ENCODE measurements at regions not wholly inside any gene's neighbourhood (a gene's known extent, or its start where the extent isn't known, plus 50 kb on each side); places are given as distances from the start of the nearest gene placed in this dataset.

DNA sequence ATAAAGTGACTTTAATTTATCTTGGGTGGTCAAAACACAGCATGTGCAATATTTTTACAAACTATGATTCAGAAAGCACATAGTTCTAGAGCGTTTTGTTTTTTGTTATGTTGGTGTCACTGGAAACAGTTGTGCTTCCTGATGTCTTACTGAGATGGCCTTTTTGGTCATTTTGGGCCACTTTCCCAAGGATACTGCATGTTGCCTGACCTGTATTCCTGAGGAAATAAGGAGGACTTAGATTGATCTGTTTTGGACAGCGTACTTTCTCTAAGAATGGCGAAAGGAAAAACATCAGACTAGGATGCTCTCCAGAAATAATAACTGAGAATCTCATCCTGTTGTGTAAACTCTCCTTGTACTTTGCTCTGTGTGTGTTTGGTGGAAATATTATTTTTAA, 451.2 kb downstream of the USP25 start:
- no peak for DNase-seq (ENCODE audit: low spot score)

- no peak for DNase-seq (ENCODE audit: low spot score)
These were observed 456.0 kb downstream of the USP25 start for GRCh38 chr21:16185766-16186165.

- DNase-seq (ENCODE audit: low spot score), result no peak
These were observed 457.0 kb downstream of the USP25 start for GRCh38 chr21:16186742-16187141.

GRCh38 chr21:16187603-16188301, 458.0 kb downstream of the USP25 start:
- no peak for DNase-seq (ENCODE audit: low spot score)

- DNase-seq (ENCODE audit: low spot score), result no peak
These were observed 463.1 kb downstream of the USP25 start for GRCh38 chr21:16192902-16193301.

DNA sequence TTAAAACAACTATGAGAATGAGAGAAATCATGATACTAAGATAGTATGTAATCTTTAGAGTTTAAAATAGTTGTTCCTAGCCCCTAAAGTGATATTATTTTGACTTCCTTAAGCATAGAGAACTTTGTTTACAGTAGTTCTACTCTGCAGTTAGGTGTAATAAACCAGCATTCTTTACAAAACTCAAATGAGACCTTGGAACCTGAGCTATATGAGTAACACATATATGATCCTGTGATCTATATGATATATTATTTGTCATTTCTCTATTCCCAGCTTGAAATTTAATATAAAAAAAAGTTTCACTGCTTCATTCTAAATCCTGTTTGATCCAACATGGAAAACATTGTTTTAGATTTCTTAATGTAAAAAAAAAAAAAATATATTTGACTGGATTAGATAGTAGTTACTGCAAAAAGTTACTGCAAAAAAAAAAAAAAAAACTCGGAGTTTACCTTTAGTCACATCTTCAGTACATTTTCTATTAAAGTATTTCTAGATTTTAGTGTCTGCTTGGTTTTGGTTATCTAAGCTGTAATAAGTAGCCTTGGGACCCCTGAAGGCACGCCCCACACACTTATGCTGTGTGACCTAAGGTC, 463.8 kb downstream of the USP25 start:
- no peak for DNase-seq (ENCODE audit: low spot score)

DNA sequence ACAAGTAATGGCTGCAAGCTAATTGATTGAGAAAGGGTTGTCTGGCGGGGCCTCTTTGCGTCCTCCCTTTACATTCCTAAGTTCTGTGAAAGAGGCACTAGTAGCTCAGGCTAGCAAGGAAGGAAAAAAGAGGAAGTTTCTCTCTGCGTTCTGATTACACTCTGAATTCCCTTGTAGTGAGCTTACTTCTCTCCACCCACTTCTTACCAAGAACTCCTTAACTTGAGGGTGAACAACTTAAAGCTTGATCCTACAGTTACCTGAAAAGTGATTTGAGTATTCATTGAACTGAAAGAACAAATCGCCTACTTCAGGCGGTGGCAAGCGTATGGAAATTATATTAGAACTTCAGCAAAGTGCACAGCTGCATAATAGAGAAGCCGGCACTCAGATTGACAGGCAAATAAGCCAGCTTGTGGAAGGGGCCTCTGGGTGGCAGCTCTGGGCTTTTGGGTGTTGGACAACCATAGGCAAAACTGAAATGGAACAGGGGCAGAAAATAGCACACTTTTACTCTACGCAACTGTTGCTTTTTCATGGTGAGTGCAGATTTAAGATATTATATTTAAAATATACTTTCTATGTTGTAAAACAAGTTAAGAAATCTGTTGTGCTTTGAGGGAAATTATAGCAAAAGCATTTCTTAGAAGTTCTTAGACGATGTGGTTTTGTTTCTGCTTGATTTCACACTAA, 464.5 kb downstream of the USP25 start:
- DNase-seq (ENCODE audit: low spot score), result no peak

DNA sequence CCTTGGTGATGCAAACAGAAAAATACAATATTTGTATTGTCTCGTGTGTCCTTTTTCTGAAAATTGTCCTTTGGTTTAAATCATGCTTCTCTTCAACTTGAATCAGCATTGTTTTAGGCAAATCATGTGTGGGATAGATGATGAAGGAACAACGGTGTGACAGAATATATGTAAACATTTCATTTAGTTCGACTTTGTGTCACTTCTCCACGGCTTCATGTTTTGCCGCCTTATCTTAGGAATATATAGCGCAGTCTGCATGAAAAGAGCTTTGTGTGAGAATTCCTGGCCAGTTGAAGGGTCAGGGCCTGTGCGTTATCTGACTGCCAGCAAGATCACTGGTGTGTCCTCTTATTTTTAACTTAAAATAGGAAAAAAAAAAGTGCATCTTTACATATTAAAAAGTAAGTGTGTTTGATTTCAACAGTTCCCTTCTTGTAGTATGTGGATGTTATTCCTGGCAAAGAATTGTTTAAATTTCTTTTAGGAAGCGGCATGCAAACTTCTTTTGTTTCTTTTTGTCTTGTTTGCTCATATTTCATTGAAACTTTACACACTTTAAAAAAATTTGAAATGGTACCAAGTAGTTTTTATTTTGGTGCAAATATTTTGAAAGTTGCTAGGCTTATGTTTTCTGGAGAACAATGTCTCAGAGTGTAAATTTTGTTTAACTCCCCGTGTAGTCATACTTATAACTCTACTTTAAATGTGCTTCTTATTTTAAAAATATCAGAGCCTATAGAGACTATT, 465.2 kb downstream of the USP25 start:
- no peak for DNase-seq (ENCODE audit: low spot score)

- DNase-seq (ENCODE audit: low spot score), result no peak
These were observed 465.7 kb downstream of the USP25 start for GRCh38 chr21:16195538-16195910.

- DNase-seq (ENCODE audit: low spot score), result no peak
These were observed 466.2 kb downstream of the USP25 start for GRCh38 chr21:16196001-16196400.

DNA sequence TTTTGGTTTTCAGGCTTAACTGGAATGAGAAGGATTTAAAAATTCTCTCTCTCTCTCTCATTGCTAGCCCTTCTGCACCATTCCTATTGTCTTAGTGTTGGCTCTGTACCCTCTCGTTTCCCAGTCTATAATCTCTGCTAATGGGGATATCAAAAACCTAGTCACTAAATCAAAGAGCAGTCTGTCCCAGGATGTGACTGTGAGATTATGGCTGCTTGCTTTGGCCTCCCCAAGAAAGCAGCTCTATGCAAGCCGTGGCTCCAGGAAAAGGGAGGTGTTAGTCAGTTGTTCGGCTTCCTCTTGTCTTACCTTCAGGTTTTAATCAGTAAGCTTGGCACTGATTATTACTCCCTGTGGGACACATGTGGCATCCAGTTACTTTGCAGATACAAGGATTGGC, 468.8 kb downstream of the USP25 start:
- DNase-seq (ENCODE audit: low spot score), result no peak

- DNase-seq (ENCODE audit: low spot score), result no peak
These were observed 469.8 kb downstream of the USP25 start for GRCh38 chr21:16199539-16199938.

- no peak for DNase-seq (ENCODE audit: low spot score)
These were observed 471.9 kb downstream of the USP25 start for GRCh38 chr21:16201718-16202117.

DNA sequence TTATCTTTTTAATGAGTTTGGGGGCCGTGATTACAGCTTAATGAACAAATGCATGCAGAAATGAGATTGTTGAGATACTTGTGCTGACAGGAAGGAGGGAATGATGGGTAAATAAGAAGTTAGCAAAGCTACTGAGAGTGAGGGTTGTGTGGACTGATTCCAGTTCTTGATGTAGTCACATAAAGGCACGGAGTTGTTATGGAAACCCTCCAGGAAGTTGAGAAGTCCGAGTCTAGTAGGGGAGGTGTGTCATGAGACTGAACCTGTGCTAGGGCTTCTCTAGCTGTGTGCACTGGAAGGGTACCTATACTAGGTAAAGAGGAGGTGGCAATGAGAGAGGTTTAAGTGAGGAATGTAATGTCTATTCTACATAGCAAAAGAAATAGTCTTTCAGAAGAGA, 475.7 kb downstream of the USP25 start:
- DNase-seq (ENCODE audit: low spot score), result no peak

DNA sequence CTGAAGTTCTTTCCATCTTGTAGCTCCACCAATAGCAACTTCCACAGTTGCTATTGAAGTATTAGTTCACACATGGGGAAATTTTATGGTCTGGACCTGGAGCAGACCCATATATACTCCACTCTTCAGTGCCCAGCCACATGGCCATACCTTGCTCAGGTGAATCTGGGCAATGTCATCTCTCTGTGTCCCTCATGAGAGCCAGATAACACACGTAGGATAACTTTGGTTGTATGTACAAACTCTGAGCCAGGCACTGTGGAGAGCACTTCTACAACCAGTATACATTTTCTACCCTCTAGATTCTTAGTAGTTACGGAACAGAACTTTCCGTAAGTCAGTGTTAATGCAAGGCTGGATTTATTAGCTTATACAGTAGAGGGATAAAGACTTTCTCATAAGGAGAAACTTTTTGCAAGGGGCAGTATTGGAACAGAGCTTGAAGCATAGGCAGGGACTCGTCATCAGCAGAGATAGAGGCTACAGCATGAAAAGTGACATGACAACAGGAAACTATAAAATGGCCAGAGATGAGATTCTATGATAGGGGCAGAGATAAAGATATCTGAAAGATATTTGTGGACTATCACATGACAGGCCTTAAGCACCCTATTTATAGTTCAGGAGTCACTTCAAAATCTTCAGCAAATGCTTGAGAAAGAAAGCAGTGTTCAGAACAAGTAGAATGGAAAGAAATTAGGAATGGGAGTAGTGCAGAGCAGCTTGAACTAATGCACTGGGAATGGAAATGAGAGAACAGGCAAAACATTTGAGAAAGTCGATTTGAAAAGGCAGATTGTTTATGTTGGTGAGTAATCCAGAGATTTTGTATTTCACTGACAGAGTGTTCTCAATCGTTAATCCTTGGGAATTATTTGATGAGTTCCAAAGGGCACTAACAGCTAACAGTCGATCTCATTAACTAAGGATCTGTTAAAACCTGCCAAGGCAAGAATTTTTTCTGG, 481.8 kb downstream of the USP25 start:
- no peak for DNase-seq (ENCODE audit: low spot score)

DNA sequence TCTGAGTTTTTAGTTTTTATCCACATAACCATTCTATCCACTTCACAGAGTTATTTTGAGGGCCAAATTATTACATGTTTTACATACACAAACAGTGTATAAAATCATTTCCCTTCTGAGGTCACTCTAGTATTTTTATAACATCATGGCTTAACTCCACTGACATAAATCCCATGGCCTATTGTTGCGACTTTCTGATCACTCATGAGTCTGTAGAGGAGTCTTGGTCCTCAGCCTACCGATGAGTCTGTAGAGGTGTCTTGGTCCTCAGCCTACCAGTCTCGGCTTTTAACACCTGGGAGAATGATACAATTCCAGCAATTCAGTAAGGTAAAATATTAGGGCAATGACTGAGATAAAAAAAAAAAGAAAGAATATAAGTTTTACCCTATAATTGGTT, 483.7 kb downstream of the USP25 start:
- no peak for DNase-seq (ENCODE audit: low spot score)

DNA sequence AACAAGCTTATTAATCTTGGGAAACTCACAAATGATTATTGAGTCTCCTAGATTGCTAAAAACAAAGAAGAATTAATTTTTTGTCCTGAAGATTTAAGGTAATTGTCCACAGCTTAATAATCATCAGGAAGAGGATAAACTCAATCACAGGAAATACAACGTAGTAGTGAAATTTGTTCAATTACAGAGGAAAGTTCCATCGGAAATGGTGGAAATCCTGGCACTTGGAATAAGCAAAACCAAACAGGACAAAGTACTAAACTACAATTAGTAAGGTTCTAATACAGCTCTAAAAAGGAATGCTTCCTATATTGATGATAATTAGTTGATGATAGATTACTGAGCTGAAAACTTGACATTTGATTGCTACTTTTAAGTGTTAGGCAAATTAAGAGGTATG, 485.4 kb downstream of the USP25 start:
- no peak for DNase-seq (ENCODE audit: low spot score)

GRCh38 chr21:16215663-16216183, 485.9 kb downstream of the USP25 start:
- no peak for DNase-seq (ENCODE audit: low spot score)

DNA sequence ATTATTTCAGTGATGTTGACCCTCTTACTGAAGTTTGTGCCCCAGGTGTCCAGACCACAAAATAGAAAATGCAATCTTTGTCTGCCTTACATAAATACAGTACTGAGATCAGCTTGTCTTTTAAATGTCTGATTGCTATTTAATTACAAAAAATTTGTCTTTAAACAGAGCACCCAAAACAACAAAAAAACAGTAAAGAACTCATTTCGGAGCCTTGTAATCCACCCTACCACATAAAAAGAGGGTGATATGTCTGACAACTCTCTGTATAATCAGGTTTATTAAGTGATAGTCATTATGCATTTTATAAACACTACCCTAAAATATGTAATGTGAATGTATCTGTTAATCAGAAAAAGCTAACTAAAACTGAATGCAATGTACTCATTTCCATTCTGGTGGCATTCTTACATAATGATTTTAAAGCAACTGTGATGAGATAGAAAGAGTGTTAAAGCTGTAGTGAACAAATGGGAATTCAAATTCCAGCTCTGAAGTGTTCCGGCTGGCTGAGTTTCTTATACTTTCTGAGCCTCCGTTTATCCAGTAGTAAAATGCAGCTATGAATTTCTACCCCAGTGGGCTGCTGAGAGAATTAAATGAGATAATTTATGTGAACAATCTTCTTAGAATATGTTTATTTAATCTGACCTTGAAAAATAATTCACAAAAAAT, 486.6 kb downstream of the USP25 start:
- DNase-seq (ENCODE audit: low spot score), result no peak

DNA sequence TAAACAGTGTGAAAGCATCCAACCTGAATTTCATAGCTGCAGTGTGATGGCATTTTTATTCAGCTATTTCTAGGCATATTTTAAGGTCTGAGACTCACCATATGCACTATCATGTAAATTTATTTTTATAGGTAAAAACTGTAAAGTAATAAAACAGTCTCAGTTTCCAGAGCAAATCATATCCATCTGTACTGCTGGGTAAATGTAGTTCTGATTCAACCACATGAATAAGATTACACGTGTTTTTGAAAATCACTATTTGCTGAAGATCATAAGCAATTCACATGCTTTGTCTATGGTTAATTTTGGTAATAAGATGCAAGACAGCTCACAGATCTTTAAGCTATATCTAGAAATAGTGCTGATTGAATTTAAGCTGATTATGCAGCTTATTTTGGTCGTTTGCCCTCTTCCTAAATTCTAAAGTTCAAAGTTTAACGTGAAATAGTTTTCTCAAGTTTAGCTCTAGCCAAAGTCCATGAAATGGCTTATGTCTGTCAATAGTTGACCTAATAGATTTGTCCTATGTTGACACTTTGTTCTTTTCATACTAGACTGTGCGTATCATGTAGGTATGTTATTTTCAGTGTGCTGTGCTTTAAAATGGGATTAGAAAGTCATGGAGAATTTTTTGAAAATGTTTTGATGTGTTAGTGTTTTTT, 489.0 kb downstream of the USP25 start:
- no peak for DNase-seq (ENCODE audit: low spot score)
